ENCODE measurements at regions not wholly inside any gene's neighbourhood (a gene's known extent, or its start where the extent isn't known, plus 50 kb on each side); places are given as distances from the start of the nearest gene placed in this dataset.

DNA sequence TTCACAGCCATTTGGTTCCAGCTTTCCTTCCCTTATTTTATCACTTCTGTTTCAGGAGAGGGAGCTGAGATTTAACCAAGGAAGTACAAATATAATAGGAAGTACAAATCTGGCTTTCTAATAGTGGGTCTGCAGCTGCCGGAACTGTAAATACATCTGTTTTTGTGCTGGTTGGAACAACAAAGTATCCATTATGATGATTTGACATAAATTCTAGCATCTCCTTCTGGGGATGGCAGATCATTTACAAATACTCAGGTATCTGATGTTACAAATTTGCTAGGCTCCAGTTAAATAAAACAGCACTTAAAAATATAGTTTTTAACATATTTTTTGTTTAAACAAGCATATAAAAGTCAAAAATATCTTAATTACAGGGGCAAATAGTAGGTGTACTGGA, 131.3 kb upstream of the SMIM21 start:
- no peak overlapping the region for H3K27ac ChIP-seq (ENCODE audit: low read depth, low read length)
- no peak for DNase-seq
- TF ChIP-seq CTCF (conservative IDR thresholded peaks at IDR 0.05), result no peak
- no peaks in the 10 kb centered on the region for H3K36me3 ChIP-seq (ENCODE audit: control insufficient read depth, insufficient read depth, low read length)
- no peaks in the 10 kb centered on the region for H3K4me1 ChIP-seq (ENCODE audit: control insufficient read depth, insufficient read depth, low read length)
- H3K27me3 ChIP-seq (ENCODE audit: control insufficient read depth, insufficient read depth, low read length, poor library complexity, severe bottlenecking), result no peaks in the 10 kb centered on the region
- Mint-ChIP-seq H3K4me1 (peaks cover 6% of the 10 kb centered on the region), H3K4me3 (no peak overlapping the region), H3K27ac (no peak overlapping the region), H3K36me3 (ENCODE audit: low read depth) (no peaks in the 10 kb centered on the region), H3K9me3 (no peaks in the 10 kb centered on the region), H3K27me3 (ENCODE audit: insufficient read depth) (peaks cover 3% of the 10 kb centered on the region)
- no peak overlapping the region for H3K9ac ChIP-seq (ENCODE audit: extremely low read depth, low read length, poor library complexity, severe bottlenecking)
- WGBS, 2 experiments (ENCODE audit: insufficient coverage in 1 of 2, insufficient read length in 1 of 2), result 94% methylated on average over 1 of the region's 1 CpG; no CpG with 5 or more reads in 1 of the 2 experiments
- H3K4me3 ChIP-seq (ENCODE audit: low read length), result no peak overlapping the region
- H3K9me3 ChIP-seq (ENCODE audit: control insufficient read depth, low read length), result no peaks in the 10 kb centered on the region

GRCh38 chr18:75556841-75557240, 129.3 kb upstream of the SMIM21 start:
- Mint-ChIP-seq H3K4me3 (no peak overlapping the region), H3K9me3 (no peaks in the 10 kb centered on the region), H3K4me1 (peaks cover 6% of the 10 kb centered on the region), H3K27ac (no peak overlapping the region), H3K27me3 (ENCODE audit: insufficient read depth) (peaks cover 12% of the 10 kb centered on the region), H3K36me3 (ENCODE audit: low read depth) (no peaks in the 10 kb centered on the region)
- Histone ChIP-seq H3K4me1 (ENCODE audit: control insufficient read depth, insufficient read depth, low read length) (no peaks in the 10 kb centered on the region), H3K9me3 (ENCODE audit: control insufficient read depth, low read length) (no peaks in the 10 kb centered on the region), H3K4me3 (ENCODE audit: low read length) (no peak overlapping the region), H3K36me3 (ENCODE audit: control insufficient read depth, insufficient read depth, low read length) (no peaks in the 10 kb centered on the region), H3K27ac (ENCODE audit: low read depth, low read length) (no peak overlapping the region), H3K9ac (ENCODE audit: extremely low read depth, low read length, poor library complexity, severe bottlenecking) (no peak overlapping the region), H3K27me3 (ENCODE audit: control insufficient read depth, insufficient read depth, low read length, poor library complexity, severe bottlenecking) (peaks cover 4% of the 10 kb centered on the region)
- WGBS, 2 experiments (ENCODE audit: insufficient coverage in 1 of 2, insufficient read length in 1 of 2), result 83 to 94% methylated on average over 3 of the region's 3 CpGs
- no peak for DNase-seq
- no peak for TF ChIP-seq CTCF (conservative IDR thresholded peaks at IDR 0.05)

DNA sequence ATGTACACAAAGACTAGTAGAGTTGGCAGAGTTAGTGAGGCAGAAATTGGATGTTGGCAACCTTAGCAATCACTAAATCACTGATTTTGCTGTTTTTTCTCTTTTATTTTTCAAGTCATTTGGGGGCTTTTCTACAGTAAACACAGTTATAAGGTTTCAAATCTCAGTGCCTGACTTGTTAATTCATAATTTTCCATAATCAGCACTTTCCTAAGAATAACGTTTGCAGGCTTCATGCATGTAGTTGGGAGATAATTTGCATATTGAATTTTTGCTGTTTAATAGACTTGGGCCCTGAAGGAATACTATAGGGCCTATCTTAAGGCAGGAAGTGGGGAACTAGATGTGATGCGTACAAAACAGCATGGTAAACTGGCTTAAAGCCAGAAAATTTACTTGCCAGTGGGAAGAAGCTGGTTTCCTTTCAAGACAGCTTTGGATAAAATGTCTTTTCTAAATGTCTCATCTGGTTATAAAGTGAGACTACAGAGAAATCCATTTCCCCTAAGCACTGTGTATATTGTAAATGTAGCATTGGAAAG, 127.2 kb upstream of the SMIM21 start:
- H3K27ac Mint-ChIP-seq, result no peak overlapping the region
- no peak for TF ChIP-seq CTCF (conservative IDR thresholded peaks at IDR 0.05)

More for the DNA sequence above, 127.2 kb upstream of the SMIM21 start:
- peaks cover 4% of the 10 kb centered on the region for H3K27me3 ChIP-seq (ENCODE audit: control insufficient read depth, insufficient read depth, low read length, poor library complexity, severe bottlenecking)
- no peaks in the 10 kb centered on the region for H3K9me3 Mint-ChIP-seq
- H3K36me3 Mint-ChIP-seq (ENCODE audit: low read depth), result no peaks in the 10 kb centered on the region
- peaks cover 30% of the 10 kb centered on the region for H3K27me3 Mint-ChIP-seq (ENCODE audit: insufficient read depth)
- 94 to 100% methylated on average over 1 to 2 of the region's 2 CpGs for WGBS, 2 experiments (ENCODE audit: insufficient coverage in 1 of 2, insufficient read length in 1 of 2)
- no peak overlapping the region for H3K4me3 Mint-ChIP-seq
- no peak overlapping the region for H3K27ac ChIP-seq (ENCODE audit: low read depth, low read length)
- H3K9me3 ChIP-seq (ENCODE audit: control insufficient read depth, low read length), result no peaks in the 10 kb centered on the region
- H3K4me1 Mint-ChIP-seq, result peaks cover 8% of the 10 kb centered on the region
- no peak overlapping the region for H3K4me3 ChIP-seq (ENCODE audit: low read length)
- DNase-seq, result no peak
- H3K4me1 ChIP-seq (ENCODE audit: control insufficient read depth, insufficient read depth, low read length), result no peaks in the 10 kb centered on the region
- H3K36me3 ChIP-seq (ENCODE audit: control insufficient read depth, insufficient read depth, low read length), result no peaks in the 10 kb centered on the region
- no peak overlapping the region for H3K9ac ChIP-seq (ENCODE audit: extremely low read depth, low read length, poor library complexity, severe bottlenecking)

All from endodermal cell (in vitro differentiated cells).